H1 (cell line): ENCODE measurements at regions not wholly inside any gene's neighbourhood (a gene's known extent, or its start where the extent isn't known, plus 50 kb on each side); places are given as distances from the start of the nearest gene placed in this dataset.

Experiments used
- ASH2L ChIP-seq: fragments of 200-600, 300-600 bp; sonication (generic); IDR thresholded peaks from one replicate; pipeline ENCODE4 v1.7.1; 2017; ENCODE audit warnings: low read length
- RFX5 ChIP-seq: IDR thresholded peaks from 2 replicates; pipeline ENCODE4 v1.6.1; 2011; ENCODE audit warnings: low read depth, low read length, improper control_type of control experiment, borderline replicate concordance
- TF ChIP-seq, protein P1 (sequence below), 3 experiments: IDR thresholded peaks; 1 replicate in 2 of 3; 2 replicates in 1 of 3; pipeline versions ENCODE4 v1.5.1 to v1.6.1; 2011; ENCODE audit warnings: low read length in 3 of 3, mild to moderate bottlenecking in 3 of 3, inconsistent platforms in 2 of 3, low read depth in 1 of 3, moderate library complexity in 1 of 3; ENCODE audit not compliant: insufficient read depth in 1 of 3; ENCODE audit errors: control extremely low read depth in 1 of 3

DNA sequence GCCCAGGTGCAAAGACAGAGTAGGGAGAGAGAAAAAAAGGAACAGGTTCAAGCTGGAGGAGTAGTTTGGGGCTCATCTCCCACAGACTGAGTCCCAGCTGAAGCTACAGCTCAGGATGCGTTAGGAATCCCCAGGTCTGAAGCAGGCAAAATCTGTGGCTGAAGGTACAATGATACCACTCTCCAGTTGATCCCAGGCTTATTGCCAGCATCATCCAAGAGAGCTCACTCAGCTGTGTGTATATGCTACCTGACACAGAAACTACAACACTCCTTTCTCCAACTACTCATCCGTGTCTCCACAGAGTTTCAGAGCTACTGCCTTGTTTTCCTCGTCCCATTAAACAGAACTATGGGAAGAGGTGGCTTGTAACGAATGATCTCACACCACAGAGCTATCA is 851.3 kb downstream of the GRID1 start (continued):
- TF ChIP-seq, protein P1, sequence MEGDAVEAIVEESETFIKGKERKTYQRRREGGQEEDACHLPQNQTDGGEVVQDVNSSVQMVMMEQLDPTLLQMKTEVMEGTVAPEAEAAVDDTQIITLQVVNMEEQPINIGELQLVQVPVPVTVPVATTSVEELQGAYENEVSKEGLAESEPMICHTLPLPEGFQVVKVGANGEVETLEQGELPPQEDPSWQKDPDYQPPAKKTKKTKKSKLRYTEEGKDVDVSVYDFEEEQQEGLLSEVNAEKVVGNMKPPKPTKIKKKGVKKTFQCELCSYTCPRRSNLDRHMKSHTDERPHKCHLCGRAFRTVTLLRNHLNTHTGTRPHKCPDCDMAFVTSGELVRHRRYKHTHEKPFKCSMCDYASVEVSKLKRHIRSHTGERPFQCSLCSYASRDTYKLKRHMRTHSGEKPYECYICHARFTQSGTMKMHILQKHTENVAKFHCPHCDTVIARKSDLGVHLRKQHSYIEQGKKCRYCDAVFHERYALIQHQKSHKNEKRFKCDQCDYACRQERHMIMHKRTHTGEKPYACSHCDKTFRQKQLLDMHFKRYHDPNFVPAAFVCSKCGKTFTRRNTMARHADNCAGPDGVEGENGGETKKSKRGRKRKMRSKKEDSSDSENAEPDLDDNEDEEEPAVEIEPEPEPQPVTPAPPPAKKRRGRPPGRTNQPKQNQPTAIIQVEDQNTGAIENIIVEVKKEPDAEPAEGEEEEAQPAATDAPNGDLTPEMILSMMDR (IDR thresholded peaks at IDR 0.05; ENCODE audit: control extremely low read depth in 1 of 3, insufficient read depth in 1 of 3, low read depth in 1 of 3, low read length in 3 of 3), result no peak
- TF ChIP-seq RFX5 (no peak), ASH2L (no peak)
